OCI-LY3 (cell line): ENCODE measurements at regions not wholly inside any gene's neighbourhood (a gene's known extent, or its start where the extent isn't known, plus 50 kb on each side); places are given as distances from the start of the nearest gene placed in this dataset.

ENCODE experiments used
- H2AFZ ChIP-seq: fragments of 200-600, 300-600 bp; shearing (Covaris generic); 2 replicates; pipeline ENCODE4 v1.6.0; 2014; ENCODE audit warnings: antibody characterized with exemption, low read depth, low read length
- H3K27ac ChIP-seq: fragments of 200-600, 300-600 bp; sonication (generic); 2 replicates; pipeline ENCODE4 v1.5.1; 2014; ENCODE audit warnings: mild to moderate bottlenecking, low read length, moderate library complexity, mixed read lengths
- H3K27me3 ChIP-seq: fragments of 200-600, 300-600 bp; sonication (generic); 2 replicates; pipeline ENCODE4 v1.6.1; 2014; ENCODE audit warnings: low read depth, low read length, mixed read lengths
- H3K36me3 ChIP-seq: fragments of 200-600, 300-600 bp; sonication (generic); replicated peaks from 2 replicates; pipeline ENCODE3; 2014; ENCODE audit warnings: low read depth, low read length, mixed read lengths
- H3K4me1 ChIP-seq: fragments of 300-600, 200-600 bp; sonication (generic); 2 replicates; pipeline ENCODE4 v1.6.1; 2014; ENCODE audit warnings: low read length, mixed read lengths
- H3K4me2 ChIP-seq: fragments of 200-600, 300-600 bp; sonication (generic); 2 replicates; pipeline ENCODE4 v1.6.1; 2014; ENCODE audit warnings: low read length, mixed read lengths
- H3K4me3 ChIP-seq: fragments of 300-600, 200-600 bp; sonication (generic); 2 replicates; pipeline ENCODE4 v1.5.1; 2014; ENCODE audit warnings: antibody characterized with exemption, mild to moderate bottlenecking, low read length, moderate library complexity
- H3K79me2 ChIP-seq: fragments of 300-600, 200-600 bp; shearing (Covaris generic); 2 replicates; pipeline ENCODE4 v1.6.1; 2014; ENCODE audit warnings: mild to moderate bottlenecking, low read length, mixed read lengths
- H3K9ac ChIP-seq: fragments of 300-600, 200-600 bp; shearing (Covaris generic); 2 replicates; pipeline ENCODE4 v1.6.0; 2014; ENCODE audit warnings: mild to moderate bottlenecking, low read length, moderate library complexity
- H3K9me3 ChIP-seq: fragments of 200-600, 300-600 bp; shearing (Covaris generic); 2 replicates; pipeline ENCODE4 v1.6.1; 2014; ENCODE audit warnings: low read length, mixed read lengths; ENCODE audit not compliant: insufficient read depth
- H4K20me1 ChIP-seq: fragments of 200-600, 300-600 bp; sonication (generic); 2 replicates; pipeline ENCODE4 v1.6.1; 2016; ENCODE audit warnings: low read length, mixed read lengths; ENCODE audit not compliant: insufficient read depth
- EZH2phosphoT487 ChIP-seq: fragments of 200-600 bp; shearing (Covaris generic); IDR thresholded peaks from 2 replicates; pipeline ENCODE4 v1.6.1; 2018; ENCODE audit warnings: antibody characterized with exemption, mixed run types, low read depth
- TF ChIP-seq, protein P1 (sequence below): fragments of 200-600, 300-600 bp; sonication (generic); IDR thresholded peaks from 2 replicates; pipeline ENCODE4 v1.5.1; 2014; ENCODE audit warnings: antibody characterized with exemption, low read length, low read depth

GRCh38 chr2:187976259-187976985, 315.3 kb upstream of the GULP1 start:
- H3K36me3 ChIP-seq: no peaks in the 10 kb centered on the region
- no peaks in the 10 kb centered on the region for H3K9me3 ChIP-seq
- H3K4me2 ChIP-seq: no peak overlapping the region
- H2AFZ ChIP-seq: no peak overlapping the region
- H3K79me2 ChIP-seq: no peaks in the 10 kb centered on the region
- no peaks in the 10 kb centered on the region for H3K27me3 ChIP-seq
- H4K20me1 ChIP-seq: no peaks in the 10 kb centered on the region
- peaks cover 6% of the 10 kb centered on the region; the same call in 1 of the 2 replicates for H3K4me1 ChIP-seq
- no peak overlapping the region for H3K4me3 ChIP-seq
- TF ChIP-seq EZH2phosphoT487: no peak
- TF ChIP-seq, protein P1, sequence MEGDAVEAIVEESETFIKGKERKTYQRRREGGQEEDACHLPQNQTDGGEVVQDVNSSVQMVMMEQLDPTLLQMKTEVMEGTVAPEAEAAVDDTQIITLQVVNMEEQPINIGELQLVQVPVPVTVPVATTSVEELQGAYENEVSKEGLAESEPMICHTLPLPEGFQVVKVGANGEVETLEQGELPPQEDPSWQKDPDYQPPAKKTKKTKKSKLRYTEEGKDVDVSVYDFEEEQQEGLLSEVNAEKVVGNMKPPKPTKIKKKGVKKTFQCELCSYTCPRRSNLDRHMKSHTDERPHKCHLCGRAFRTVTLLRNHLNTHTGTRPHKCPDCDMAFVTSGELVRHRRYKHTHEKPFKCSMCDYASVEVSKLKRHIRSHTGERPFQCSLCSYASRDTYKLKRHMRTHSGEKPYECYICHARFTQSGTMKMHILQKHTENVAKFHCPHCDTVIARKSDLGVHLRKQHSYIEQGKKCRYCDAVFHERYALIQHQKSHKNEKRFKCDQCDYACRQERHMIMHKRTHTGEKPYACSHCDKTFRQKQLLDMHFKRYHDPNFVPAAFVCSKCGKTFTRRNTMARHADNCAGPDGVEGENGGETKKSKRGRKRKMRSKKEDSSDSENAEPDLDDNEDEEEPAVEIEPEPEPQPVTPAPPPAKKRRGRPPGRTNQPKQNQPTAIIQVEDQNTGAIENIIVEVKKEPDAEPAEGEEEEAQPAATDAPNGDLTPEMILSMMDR: no peak
- H3K27ac ChIP-seq: no peak overlapping the region
- no peak overlapping the region for H3K9ac ChIP-seq

GRCh38 chr2:187976986-187977333, 314.7 kb upstream of the GULP1 start:
- Histone ChIP-seq H3K9me3 (no peaks in the 10 kb centered on the region), H3K79me2 (no peaks in the 10 kb centered on the region), H3K36me3 (no peaks in the 10 kb centered on the region), H2AFZ (no peak overlapping the region), H3K9ac (no peak overlapping the region), H3K4me2 (no peak overlapping the region), H4K20me1 (no peaks in the 10 kb centered on the region), H3K27me3 (no peaks in the 10 kb centered on the region), H3K27ac (no peak overlapping the region), H3K4me3 (no peak overlapping the region), H3K4me1 (peaks cover 6% of the 10 kb centered on the region; the same call in 1 of the 2 replicates)
- TF ChIP-seq, protein P1: no peak
- no peak for TF ChIP-seq EZH2phosphoT487

GRCh38 chr2:187978356-187978755, 313.3 kb upstream of the GULP1 start:
- Histone ChIP-seq H3K9ac (no peak overlapping the region), H3K27me3 (no peaks in the 10 kb centered on the region), H3K4me1 (peaks cover 17% of the 10 kb centered on the region), H3K79me2 (no peaks in the 10 kb centered on the region), H3K4me3 (no peak overlapping the region), H3K27ac (no peak overlapping the region), H3K36me3 (no peaks in the 10 kb centered on the region), H2AFZ (no peak overlapping the region), H3K9me3 (no peaks in the 10 kb centered on the region), H4K20me1 (no peaks in the 10 kb centered on the region), H3K4me2 (no peak overlapping the region)
- TF ChIP-seq EZH2phosphoT487: no peak
- TF ChIP-seq, protein P1: no peak

DNA sequence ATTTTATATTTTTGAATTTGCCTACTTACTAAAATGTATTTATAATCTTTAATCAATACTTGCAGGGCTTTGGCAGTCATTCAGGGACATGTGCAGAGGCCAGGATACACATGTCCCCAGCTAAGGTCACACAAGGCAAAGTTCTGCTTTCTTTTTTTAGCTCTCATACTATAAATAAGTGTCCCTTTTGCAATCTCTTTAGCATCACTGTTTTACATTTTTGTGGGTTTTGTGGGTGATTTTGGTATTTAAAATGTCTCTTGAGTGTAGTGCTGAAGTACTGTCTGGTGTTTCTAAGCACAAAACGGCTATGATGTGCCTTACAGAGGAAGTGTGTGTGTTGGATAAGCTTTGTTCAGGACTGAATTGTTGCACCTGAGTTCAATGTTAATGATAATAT, 309.0 kb upstream of the GULP1 start:
- Histone ChIP-seq H3K36me3 (no peaks in the 10 kb centered on the region), H2AFZ (no peak overlapping the region), H3K27ac (no peak overlapping the region), H3K4me2 (0 out of 2 replicates have a peak overlapping the region, but pooled peaks have one; percentile 0), H3K9ac (no peak overlapping the region), H3K79me2 (no peaks in the 10 kb centered on the region), H3K4me3 (no peak overlapping the region), H3K4me1 (peaks cover 23% of the 10 kb centered on the region), H4K20me1 (no peaks in the 10 kb centered on the region), H3K27me3 (no peaks in the 10 kb centered on the region), H3K9me3 (no peaks in the 10 kb centered on the region)
- no peak for TF ChIP-seq EZH2phosphoT487
- TF ChIP-seq, protein P1: no peak
